HFFc6 (cell line): ENCODE measurements at regions not wholly inside any gene's neighbourhood (a gene's known extent, or its start where the extent isn't known, plus 50 kb on each side); places are given as distances from the start of the nearest gene placed in this dataset.

Experiments
- DNase-seq: peaks from one replicate; pipeline ENCODE4 v3.0.0-alpha.2; 2018
- H3K27ac Mint-ChIP-seq: 2 replicates; pipeline ENCODE4 v1.8.0; 2020; ENCODE audit warnings: mild to moderate bottlenecking, mixed read lengths
- H3K27me3 Mint-ChIP-seq: 2 replicates; pipeline ENCODE4 v1.8.0; 2021; ENCODE audit warnings: mild to moderate bottlenecking, moderate library complexity, mixed read lengths; ENCODE audit not compliant: insufficient read depth
- H3K36me3 Mint-ChIP-seq: 2 replicates; pipeline ENCODE4 v1.8.0; 2021; ENCODE audit warnings: low read depth, mixed read lengths
- H3K4me1 Mint-ChIP-seq: 2 replicates; pipeline ENCODE4 v1.8.0; 2020; ENCODE audit warnings: low read depth, mixed read lengths
- H3K4me3 Mint-ChIP-seq: 2 replicates; pipeline ENCODE4 v1.8.0; 2020; ENCODE audit warnings: mild to moderate bottlenecking, moderate library complexity, mixed read lengths
- H3K9me3 Mint-ChIP-seq: 2 replicates; pipeline ENCODE4 v1.8.0; 2020; ENCODE audit warnings: mild to moderate bottlenecking, mixed read lengths
- CTCF ChIP-seq: fragments of 200-600 bp; sonication (generic); IDR thresholded peaks from 2 replicates; pipeline ENCODE4 v1.5.0; 2021; ENCODE audit warnings: antibody characterized with exemption, mild to moderate bottlenecking

GRCh38 chr3:103693831-103694230 is 1259.0 kb downstream of the ZPLD1 start:
- peaks cover 43% of the 10 kb centered on the region for H3K9me3 Mint-ChIP-seq
- no peaks in the 10 kb centered on the region; the same call in 1 of the 2 replicates for H3K27me3 Mint-ChIP-seq
- no peaks in the 10 kb centered on the region for H3K36me3 Mint-ChIP-seq
- no peaks in the 10 kb centered on the region for H3K4me1 Mint-ChIP-seq
- no peak for TF ChIP-seq CTCF
- no peak overlapping the region for H3K4me3 Mint-ChIP-seq
- no peak for DNase-seq
- no peak overlapping the region for H3K27ac Mint-ChIP-seq

DNA sequence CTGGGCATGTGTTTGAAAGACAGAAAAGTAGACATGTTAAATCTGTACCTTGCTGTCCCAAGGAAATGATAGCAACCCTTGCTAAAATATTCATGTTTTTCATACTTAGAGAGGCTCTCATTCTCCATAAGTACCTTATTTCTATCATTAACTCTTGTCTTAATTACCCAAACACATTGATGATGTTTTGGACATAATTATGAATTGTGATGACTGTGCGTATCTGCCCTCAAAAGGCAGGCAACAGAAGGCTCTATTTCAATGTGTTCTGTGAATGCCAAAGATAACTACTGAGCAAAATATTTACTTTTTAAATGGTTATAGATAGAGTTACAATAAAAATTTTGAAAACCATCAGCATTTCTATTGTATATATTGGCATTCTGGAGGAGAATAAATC is 1263.8 kb downstream of the ZPLD1 start:
- no peak for TF ChIP-seq CTCF
- Mint-ChIP-seq H3K9me3 (peaks cover 15% of the 10 kb centered on the region), H3K27ac (no peak overlapping the region), H3K4me1 (no peaks in the 10 kb centered on the region), H3K36me3 (no peaks in the 10 kb centered on the region), H3K27me3 (no peaks in the 10 kb centered on the region; the same call in 1 of the 2 replicates), H3K4me3 (no peak overlapping the region)
- DNase-seq, result no peak

DNA sequence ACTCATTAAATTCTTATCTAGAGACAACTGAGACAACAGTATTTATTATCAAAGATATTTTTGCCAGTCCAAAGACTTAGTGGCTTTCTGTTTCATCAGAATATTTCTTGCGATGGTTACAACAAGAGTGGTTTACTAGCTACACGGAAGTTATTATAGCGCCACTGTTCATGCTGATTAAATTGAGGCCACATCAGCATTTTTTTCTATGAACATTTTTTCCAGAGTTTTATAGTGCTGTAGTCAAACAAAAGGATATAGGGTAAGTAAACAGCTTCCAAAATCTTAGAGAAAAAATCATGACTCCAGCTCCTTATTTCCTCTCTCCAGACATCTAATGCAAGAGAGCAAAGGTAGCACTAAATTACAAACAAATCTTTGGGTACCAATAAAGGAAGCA is 1264.4 kb downstream of the ZPLD1 start:
- no peaks in the 10 kb centered on the region; the same call in 1 of the 2 replicates for H3K27me3 Mint-ChIP-seq
- no peaks in the 10 kb centered on the region for H3K4me1 Mint-ChIP-seq
- no peaks in the 10 kb centered on the region for H3K36me3 Mint-ChIP-seq
- H3K9me3 Mint-ChIP-seq, result peaks cover 15% of the 10 kb centered on the region
- DNase-seq, result no peak
- no peak overlapping the region for H3K27ac Mint-ChIP-seq
- no peak overlapping the region for H3K4me3 Mint-ChIP-seq
- no peak for TF ChIP-seq CTCF

- peaks cover 5% of the 10 kb centered on the region for H3K9me3 Mint-ChIP-seq
- no peak for TF ChIP-seq CTCF
- no peaks in the 10 kb centered on the region for H3K36me3 Mint-ChIP-seq
- no peaks in the 10 kb centered on the region for H3K4me1 Mint-ChIP-seq
- no peak overlapping the region for H3K27ac Mint-ChIP-seq
- no peak overlapping the region for H3K4me3 Mint-ChIP-seq
- H3K27me3 Mint-ChIP-seq, result no peaks in the 10 kb centered on the region
- DNase-seq, result no peak
Measured at GRCh38 chr3:103705641-103706040, 1270.8 kb downstream of the ZPLD1 start.

- peaks cover 5% of the 10 kb centered on the region for H3K9me3 Mint-ChIP-seq
- H3K4me3 Mint-ChIP-seq, result no peak overlapping the region
- no peaks in the 10 kb centered on the region for H3K27me3 Mint-ChIP-seq
- TF ChIP-seq CTCF, result no peak
- no peaks in the 10 kb centered on the region for H3K36me3 Mint-ChIP-seq
- no peaks in the 10 kb centered on the region for H3K4me1 Mint-ChIP-seq
- DNase-seq, result no peak
- H3K27ac Mint-ChIP-seq, result no peak overlapping the region
Measured at GRCh38 chr3:103706671-103707070, 1271.9 kb downstream of the ZPLD1 start.

GRCh38 chr3:103711670-103712069 is 1276.9 kb downstream of the ZPLD1 start:
- no peak for DNase-seq
- Mint-ChIP-seq H3K27ac (no peak overlapping the region), H3K27me3 (no peaks in the 10 kb centered on the region), H3K36me3 (no peaks in the 10 kb centered on the region), H3K4me3 (no peak overlapping the region), H3K4me1 (no peaks in the 10 kb centered on the region), H3K9me3 (no peaks in the 10 kb centered on the region; the same call in 1 of the 2 replicates)
- no peak for TF ChIP-seq CTCF
